Mammary epithelial cell (primary cell): ENCODE measurements at regions not wholly inside any gene's neighbourhood (a gene's known extent, or its start where the extent isn't known, plus 50 kb on each side); places are given as distances from the start of the nearest gene placed in this dataset.
"Not testable (repeated sequence)": the region's sequence is repeated elsewhere in the genome, so short reads cannot be mapped to it uniquely, and the experiment has no call there.

Source experiments
- EZH2 ChIP-seq: IDR thresholded peaks from 2 replicates; pipeline ENCODE4 v1.6.1; 2012; ENCODE audit warnings: low read length, inconsistent platforms, borderline replicate concordance
- TF ChIP-seq, protein P1 (sequence below), 2 donors: IDR thresholded peaks in 1 of 2; conservative IDR thresholded peaks in 1 of 2; 2 replicates each; pipeline ENCODE4 v1.5.1; 2011 to 2012; ENCODE audit warnings: inconsistent platforms in 2 of 2, low read length in 2 of 2, mild to moderate bottlenecking in 2 of 2, control low read depth in 1 of 2, low read depth in 1 of 2; ENCODE audit not compliant: insufficient read depth in 1 of 2; ENCODE audit errors: extremely low read depth in 1 of 2

- TF ChIP-seq EZH2, result not testable (repeated sequence)
- TF ChIP-seq, protein P1, sequence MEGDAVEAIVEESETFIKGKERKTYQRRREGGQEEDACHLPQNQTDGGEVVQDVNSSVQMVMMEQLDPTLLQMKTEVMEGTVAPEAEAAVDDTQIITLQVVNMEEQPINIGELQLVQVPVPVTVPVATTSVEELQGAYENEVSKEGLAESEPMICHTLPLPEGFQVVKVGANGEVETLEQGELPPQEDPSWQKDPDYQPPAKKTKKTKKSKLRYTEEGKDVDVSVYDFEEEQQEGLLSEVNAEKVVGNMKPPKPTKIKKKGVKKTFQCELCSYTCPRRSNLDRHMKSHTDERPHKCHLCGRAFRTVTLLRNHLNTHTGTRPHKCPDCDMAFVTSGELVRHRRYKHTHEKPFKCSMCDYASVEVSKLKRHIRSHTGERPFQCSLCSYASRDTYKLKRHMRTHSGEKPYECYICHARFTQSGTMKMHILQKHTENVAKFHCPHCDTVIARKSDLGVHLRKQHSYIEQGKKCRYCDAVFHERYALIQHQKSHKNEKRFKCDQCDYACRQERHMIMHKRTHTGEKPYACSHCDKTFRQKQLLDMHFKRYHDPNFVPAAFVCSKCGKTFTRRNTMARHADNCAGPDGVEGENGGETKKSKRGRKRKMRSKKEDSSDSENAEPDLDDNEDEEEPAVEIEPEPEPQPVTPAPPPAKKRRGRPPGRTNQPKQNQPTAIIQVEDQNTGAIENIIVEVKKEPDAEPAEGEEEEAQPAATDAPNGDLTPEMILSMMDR (conservative IDR thresholded peaks at IDR 0.05 in 1 of 2, IDR thresholded peaks at IDR 0.05 in 1 of 2; ENCODE audit: extremely low read depth in 1 of 2, insufficient read depth in 1 of 2, low read depth in 1 of 2, low read length in 2 of 2), result not testable (repeated sequence)
These were observed 967.7 kb upstream of the DEFB115 start for GRCh38 chr20:30289711-30290141.
